ENCODE measurements at regions not wholly inside any gene's neighbourhood (a gene's known extent, or its start where the extent isn't known, plus 50 kb on each side); places are given as distances from the start of the nearest gene placed in this dataset.

- 0 out of 2 replicates have a peak, but pooled peaks have one; percentile 39 for TF ChIP-seq HDAC2 (IDR thresholded peaks at IDR 0.05)
- TF ChIP-seq STAT5B (CRISPR knock-in tag; IDR thresholded peaks at IDR 0.05) = no peak
- TF ChIP-seq SMAD1 (IDR thresholded peaks at IDR 0.05; ENCODE audit: low read depth, low read length, partially characterized antibody) = no peak
- peak; percentile 58 for TF ChIP-seq NEUROD1 (IDR thresholded peaks at IDR 0.05; ENCODE audit: borderline replicate concordance, low read depth, low read length, partially characterized antibody)
- TF ChIP-seq ZNF197 (CRISPR knock-in tag; IDR thresholded peaks at IDR 0.05; ENCODE audit: low read depth) = no peak
- TF ChIP-seq GTF2E2 (tag; IDR thresholded peaks at IDR 0.05) = no peak
- no peak for TF ChIP-seq ARID4B (CRISPR knock-in tag; IDR thresholded peaks at IDR 0.05)
- no peak for TF ChIP-seq ZNF3 (CRISPR knock-in tag; IDR thresholded peaks at IDR 0.05)
- no peak for TF ChIP-seq ZNF699 (CRISPR knock-in tag; IDR thresholded peaks at IDR 0.05; ENCODE audit: insufficient replicate concordance)
- no peak for TF ChIP-seq YBX1 (IDR thresholded peaks at IDR 0.05)
- no peak for TF ChIP-seq ADNP (tag; IDR thresholded peaks at IDR 0.05)
- TF ChIP-seq KDM1A (IDR thresholded peaks at IDR 0.05) = peak; percentile 76 to 93
- TF ChIP-seq HCFC1 (IDR thresholded peaks at IDR 0.05; ENCODE audit: low read depth, low read length) = 0 out of 2 replicates have a peak, but pooled peaks have one; percentile 25
- TF ChIP-seq GABPB1 (CRISPR knock-in tag; IDR thresholded peaks at IDR 0.05) = no peak
- TF ChIP-seq SOX6 (IDR thresholded peaks at IDR 0.05) = peak; percentile 73
- TF ChIP-seq ZNF76 (CRISPR knock-in tag; IDR thresholded peaks at IDR 0.05; ENCODE audit: borderline replicate concordance) = 0 out of 2 replicates have a peak, but pooled peaks have one; percentile 18
- peak; percentile 90 for TF ChIP-seq PKNOX1 (IDR thresholded peaks at IDR 0.05)
- no peak for TF ChIP-seq BCOR (IDR thresholded peaks at IDR 0.05)
- no peak for TF ChIP-seq TBP (optimal IDR thresholded peaks at IDR 0.05; ENCODE audit: low read depth, low read length)
- TF ChIP-seq MYC (IDR thresholded peaks at IDR 0.05; ENCODE audit: low read depth, low read length) = peak; percentile 54
- no peak for TF ChIP-seq MYC (CRISPR knock-in tag; IDR thresholded peaks at IDR 0.05; ENCODE audit: borderline replicate concordance, low read depth)
- peak; percentile 94 for TF ChIP-seq BACH1 (tag; IDR thresholded peaks at IDR 0.05)
- no peak for TF ChIP-seq IRF9 (tag; IDR thresholded peaks at IDR 0.05)
- TF ChIP-seq NONO (IDR thresholded peaks at IDR 0.05; ENCODE audit: low read depth in 2 of 2, low read length in 1 of 2) = no peak
Measured at GRCh38 chr1:234699795-234700665, 90.1 kb upstream of the IRF2BP2 start (continued).

Data from K562 (cell line).